ENCODE measurements at regions not wholly inside any gene's neighbourhood (a gene's known extent, or its start where the extent isn't known, plus 50 kb on each side); places are given as distances from the start of the nearest gene placed in this dataset.
"Not testable (repeated sequence)": the region's sequence is repeated elsewhere in the genome, so short reads cannot be mapped to it uniquely, and the experiment has no call there.

- H4K20me1 ChIP-seq; H3K4me2 ChIP-seq; H3K36me3 ChIP-seq; H3K4me1 ChIP-seq; H3K27ac ChIP-seq; H3K9ac ChIP-seq; H3K27me3 ChIP-seq; H3K9me3 ChIP-seq (replicated peaks in 1 of 11); H3K4me3 ChIP-seq: not testable (repeated sequence)
Observed at GRCh38 chr13:52324831-52325230, 81.1 kb downstream of the THSD1 start.

DNA sequence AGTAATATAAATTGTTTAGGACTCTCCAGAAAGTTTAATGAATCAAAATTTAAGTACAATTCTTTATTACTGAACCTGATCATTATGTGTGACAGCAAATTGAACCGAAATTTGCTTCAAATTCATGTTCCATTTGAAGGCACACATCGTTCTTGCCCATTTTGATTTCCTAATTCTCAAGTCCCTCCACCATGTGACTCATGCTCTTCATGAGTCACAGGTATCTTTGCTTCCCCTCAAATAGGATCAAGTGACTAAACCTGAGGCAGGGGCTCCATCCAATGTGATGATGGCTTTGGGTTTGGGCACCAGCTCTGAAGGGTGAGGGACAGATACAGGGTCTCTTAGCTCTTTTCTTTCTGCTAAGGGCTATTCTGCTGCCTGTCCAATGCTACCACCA is 86.1 kb downstream of the THSD1 start:
- Histone ChIP-seq H3K27ac (no peak overlapping the region), H3K27me3 (no peaks in the 10 kb centered on the region), H3K4me3 (no peak overlapping the region), H3K9ac (no peak overlapping the region), H3K4me1 (no peaks in the 10 kb centered on the region), H3K9me3 (replicated peaks in 1 of 11) (no peaks in the 10 kb centered on the region), H3K4me2 (no peak overlapping the region), H4K20me1 (no peaks in the 10 kb centered on the region), H3K36me3 (no peaks in the 10 kb centered on the region)
- TF ChIP-seq Cebpa-rat (IDR thresholded peaks at IDR 0.05) = no peak

GRCh38 chr13:52309833-52310232 is 96.1 kb downstream of the THSD1 start:
- H3K27me3 ChIP-seq, H3K27ac ChIP-seq, H3K4me2 ChIP-seq, H3K4me1 ChIP-seq, H4K20me1 ChIP-seq, H3K36me3 ChIP-seq, H3K4me3 ChIP-seq, H3K9ac ChIP-seq: not testable (repeated sequence)
- H3K9me3 ChIP-seq (replicated peaks in 1 of 11) = peaks cover 25 to 40% (median 33%) of the 10 kb centered on the region in 11 experiments

DNA sequence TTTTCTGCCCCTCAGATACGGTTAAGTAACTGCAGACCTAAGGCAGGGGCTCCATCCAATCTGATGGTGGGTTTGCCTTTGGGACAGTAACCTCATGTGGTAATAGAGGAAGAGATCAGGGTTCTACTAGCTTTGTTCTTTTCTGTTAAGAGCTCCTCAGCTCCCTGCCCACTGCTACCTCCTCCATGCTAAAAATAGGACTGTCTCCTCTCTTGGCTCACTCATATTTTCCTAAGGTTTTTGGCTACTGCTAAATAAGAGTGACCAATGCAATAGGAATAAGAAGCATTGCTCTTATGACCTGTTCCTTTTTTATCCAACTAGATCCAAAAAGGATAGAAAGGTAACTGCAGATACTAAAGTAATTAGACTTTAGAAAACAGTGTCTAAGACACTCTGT is 99.6 kb downstream of the THSD1 start:
- H3K4me1 ChIP-seq, H3K4me3 ChIP-seq, H3K4me2 ChIP-seq, H3K36me3 ChIP-seq, H3K9ac ChIP-seq, H3K27me3 ChIP-seq, H4K20me1 ChIP-seq, H3K27ac ChIP-seq: not testable (repeated sequence)
- H3K9me3 ChIP-seq (replicated peaks in 1 of 11) = peaks cover 24 to 41% (median 34%) of the 10 kb centered on the region in 11 experiments

DNA sequence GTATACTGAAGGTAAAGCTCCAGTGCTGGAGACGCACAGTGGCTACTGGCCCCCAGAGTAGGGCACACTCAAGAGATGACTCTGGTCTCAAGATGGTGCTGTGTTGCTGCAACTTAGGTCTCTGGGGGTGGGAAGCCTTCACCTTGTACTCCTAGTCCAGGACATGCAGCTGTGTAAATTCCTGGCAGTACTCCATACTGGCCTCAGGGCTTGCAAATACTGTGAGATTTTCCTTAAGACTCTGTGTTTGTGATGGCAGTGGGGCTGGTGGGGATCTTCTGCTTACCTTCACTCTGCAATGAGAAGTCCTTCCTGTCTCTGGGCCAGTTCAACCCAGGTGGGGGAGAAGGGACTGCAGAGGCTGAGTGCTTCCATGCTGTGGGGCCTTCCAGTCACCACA is 102.9 kb downstream of the THSD1 start:
- not testable (repeated sequence) for H3K4me2 ChIP-seq, H3K9ac ChIP-seq, H3K27me3 ChIP-seq, H3K4me3 ChIP-seq, H3K27ac ChIP-seq, H3K4me1 ChIP-seq, H4K20me1 ChIP-seq, H3K36me3 ChIP-seq
- H3K9me3 ChIP-seq (replicated peaks in 1 of 11) = peaks cover 0 to 11% (median 6%) of the 10 kb centered on the region in 11 experiments; a peak in 12 of 22 replicates

GRCh38 chr13:52302688-52303087 is 103.3 kb downstream of the THSD1 start:
- not testable (repeated sequence) for H3K4me3 ChIP-seq; H3K9me3 ChIP-seq (replicated peaks in 1 of 11); H3K9ac ChIP-seq; H3K27ac ChIP-seq; H3K36me3 ChIP-seq; H3K27me3 ChIP-seq; H3K4me2 ChIP-seq; H3K4me1 ChIP-seq; H4K20me1 ChIP-seq

DNA sequence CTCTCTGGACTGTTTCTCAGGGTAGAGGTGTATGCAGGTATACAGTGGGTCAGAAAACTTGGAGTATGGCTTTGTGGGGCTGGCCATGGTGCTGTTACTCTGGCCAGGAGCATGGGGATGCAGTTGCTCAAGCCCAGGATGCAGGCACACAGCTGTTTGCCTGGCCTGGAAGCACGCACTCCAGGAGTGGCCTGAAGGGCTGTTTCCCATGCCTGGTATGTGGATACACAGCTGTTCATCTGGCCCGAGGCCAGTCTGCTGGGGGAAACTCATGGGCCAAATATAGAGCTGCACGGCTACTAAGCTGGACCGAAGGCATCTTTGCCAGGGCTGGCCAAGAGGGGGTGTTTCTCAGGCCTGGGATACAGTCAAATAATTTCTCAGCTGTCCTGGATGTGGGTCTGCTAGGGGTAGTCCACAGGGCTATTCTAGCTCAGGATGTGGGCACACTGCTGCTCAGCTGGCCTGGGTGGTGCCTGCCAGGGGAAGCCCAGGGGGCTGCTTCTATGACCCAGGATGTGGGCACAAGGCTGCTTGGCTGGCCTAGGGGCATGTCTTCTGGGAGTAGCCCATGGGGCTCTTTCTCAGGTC is 104.1 kb downstream of the THSD1 start:
- not testable (repeated sequence) for H4K20me1 ChIP-seq; H3K4me1 ChIP-seq; H3K4me2 ChIP-seq; H3K36me3 ChIP-seq; H3K27me3 ChIP-seq; H3K4me3 ChIP-seq; H3K9ac ChIP-seq; H3K27ac ChIP-seq; H3K9me3 ChIP-seq (replicated peaks in 1 of 11)

GRCh38 chr13:52298079-52298661 is 107.8 kb downstream of the THSD1 start:
- not testable (repeated sequence) for H4K20me1 ChIP-seq; H3K4me3 ChIP-seq; H3K9ac ChIP-seq; H3K27me3 ChIP-seq; H3K9me3 ChIP-seq (replicated peaks in 1 of 11); H3K4me2 ChIP-seq; H3K36me3 ChIP-seq; H3K4me1 ChIP-seq; H3K27ac ChIP-seq

GRCh38 chr13:52288891-52289290 is 117.1 kb downstream of the THSD1 start:
- not testable (repeated sequence) for H3K27ac ChIP-seq, H3K4me1 ChIP-seq, H3K27me3 ChIP-seq, H3K36me3 ChIP-seq, H3K4me2 ChIP-seq, H3K4me3 ChIP-seq, H3K9ac ChIP-seq, H4K20me1 ChIP-seq
- H3K9me3 ChIP-seq (replicated peaks in 1 of 11) = peaks cover 0 to 19% (median 0%) of the 10 kb centered on the region in 11 experiments; a peak in 3 of 22 replicates

DNA sequence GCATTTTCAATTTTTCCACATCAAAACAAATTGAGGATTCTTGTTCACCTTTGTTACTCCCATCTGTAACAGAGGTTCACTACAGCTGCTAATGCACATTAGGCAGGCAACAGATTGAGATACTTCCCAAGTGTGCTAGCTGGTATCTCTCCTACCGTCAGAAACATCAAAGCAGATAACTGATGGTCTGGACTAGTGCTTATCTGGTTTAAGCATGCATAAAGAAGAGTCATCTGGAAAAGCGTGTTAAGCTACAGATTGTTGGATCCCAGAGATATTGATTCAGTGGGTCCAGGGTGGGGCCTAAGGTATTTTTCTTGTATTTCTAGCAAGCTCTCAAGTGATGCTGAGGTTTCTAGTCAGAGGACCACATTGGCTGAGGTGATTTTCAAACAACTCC is 122.0 kb upstream of the NEK3 start:
- H3K4me3 ChIP-seq, H3K9ac ChIP-seq, H3K36me3 ChIP-seq, H4K20me1 ChIP-seq, H3K27me3 ChIP-seq, H3K4me1 ChIP-seq, H3K27ac ChIP-seq, H3K4me2 ChIP-seq: not testable (repeated sequence)
- H3K9me3 ChIP-seq (replicated peaks in 1 of 11) = 0 out of 22 replicates have a peak, but pooled peaks cover 0 to 12% (median 0%) of the 10 kb centered on the region in 11 experiments

DNA sequence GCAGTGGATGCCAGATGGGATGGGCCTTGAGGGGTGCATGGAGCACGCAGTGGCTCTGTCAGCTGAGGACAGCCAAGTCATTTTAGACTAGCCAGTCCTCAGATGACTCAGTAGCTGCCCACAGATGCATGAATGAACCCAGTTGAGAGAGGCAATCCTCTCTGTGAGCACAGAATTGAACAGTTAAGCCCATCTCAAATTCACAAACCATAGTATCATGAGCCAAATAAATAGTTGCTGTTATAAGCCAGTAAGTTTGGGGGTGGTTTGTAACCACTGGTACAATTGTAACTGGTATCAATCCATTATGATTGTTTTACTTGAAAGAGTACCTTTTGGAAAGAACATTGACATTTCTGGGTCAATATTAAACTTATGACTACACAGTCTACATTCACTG is 120.0 kb upstream of the NEK3 start:
- H3K4me2 ChIP-seq; H3K27me3 ChIP-seq; H4K20me1 ChIP-seq; H3K4me1 ChIP-seq; H3K36me3 ChIP-seq; H3K9ac ChIP-seq; H3K27ac ChIP-seq; H3K9me3 ChIP-seq (replicated peaks in 1 of 11); H3K4me3 ChIP-seq: not testable (repeated sequence)

GRCh38 chr13:52254299-52254698 is 94.9 kb upstream of the NEK3 start:
- H3K36me3 ChIP-seq; H3K4me2 ChIP-seq; H4K20me1 ChIP-seq; H3K27me3 ChIP-seq; H3K4me1 ChIP-seq; H3K27ac ChIP-seq; H3K9me3 ChIP-seq (replicated peaks in 1 of 11); H3K9ac ChIP-seq; H3K4me3 ChIP-seq: not testable (repeated sequence)

GRCh38 chr13:52240752-52241151 is 81.4 kb upstream of the NEK3 start:
- H4K20me1 ChIP-seq; H3K27ac ChIP-seq; H3K9ac ChIP-seq; H3K27me3 ChIP-seq; H3K36me3 ChIP-seq; H3K9me3 ChIP-seq (replicated peaks in 1 of 11); H3K4me3 ChIP-seq: not testable (repeated sequence)
- H3K4me1 ChIP-seq = peaks cover 0 to 15% (median 8%) of the 10 kb centered on the region in 10 experiments; a peak in 9 of 20 replicates
- peak overlapping the region in 6 of 11 experiments; percentile 25 to 44 (median 34); a peak in 9 of 22 replicates for H3K4me2 ChIP-seq

DNA sequence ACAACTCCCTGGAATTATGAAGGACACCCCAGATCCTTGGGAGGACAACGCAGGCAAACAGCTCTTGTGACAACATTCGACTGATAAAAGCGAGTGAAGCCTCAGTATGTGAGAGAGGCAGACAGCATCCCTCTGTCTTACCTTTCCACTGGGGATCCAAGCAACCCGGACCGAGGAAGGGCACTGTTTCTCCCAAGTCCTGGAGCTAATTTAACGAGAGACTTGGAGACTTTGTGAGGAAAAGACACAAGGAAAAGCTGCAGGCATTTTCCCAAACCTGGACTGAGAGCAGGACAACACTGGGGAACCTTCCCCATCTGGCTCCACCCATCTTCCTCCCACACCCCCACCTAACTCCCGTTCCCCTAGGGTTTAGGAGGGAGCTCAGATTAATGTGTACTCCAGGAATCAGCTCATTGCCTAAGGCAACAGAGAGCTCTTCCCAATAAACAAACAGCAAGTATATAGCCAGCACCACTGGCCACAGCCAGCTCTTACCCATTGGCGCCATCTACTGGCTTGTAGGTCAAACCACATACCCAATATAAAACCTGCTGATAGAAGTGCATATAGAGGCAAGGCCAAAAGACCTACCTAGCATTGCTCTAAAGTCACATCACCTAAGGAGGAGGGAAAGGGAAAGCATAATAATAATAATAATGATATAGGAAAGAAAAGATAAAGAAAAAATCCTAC is 76.7 kb upstream of the NEK3 start:
- H4K20me1 ChIP-seq; H3K27ac ChIP-seq; H3K9me3 ChIP-seq (replicated peaks in 1 of 11); H3K9ac ChIP-seq; H3K27me3 ChIP-seq; H3K4me3 ChIP-seq; H3K36me3 ChIP-seq: not testable (repeated sequence)
- peak overlapping the region in 1 of 11 experiments; percentile 36; a peak in 2 of 22 replicates for H3K4me2 ChIP-seq
- H3K4me1 ChIP-seq = peaks cover 0 to 16% (median 10%) of the 10 kb centered on the region in 10 experiments; a peak in 11 of 20 replicates
